DND-41 (cell line): ENCODE measurements at regions not wholly inside any gene's neighbourhood (a gene's known extent, or its start where the extent isn't known, plus 50 kb on each side); places are given as distances from the start of the nearest gene placed in this dataset.

Experiments used
- ATAC-seq: fragments of 200-7000 bp; cut with Tn5 transposase; 3 replicates; pipeline ENCODE4 v1.9.1; 2021; ENCODE audit warnings: low read depth; ENCODE audit not compliant: insufficient read depth
- DNase-seq: peaks from one replicate; pipeline ENCODE4 v3.0.0-alpha.2; 2020
- H2AFZ ChIP-seq: 2 replicates; pipeline ENCODE4 v1.6.0; 2012; ENCODE audit warnings: low read depth, low read length
- H3K27ac ChIP-seq: 2 replicates; pipeline ENCODE4 v1.5.1; 2012; ENCODE audit warnings: low read length, inconsistent platforms
- H3K27me3 ChIP-seq: fragments of 200-600 bp; sonication (generic); 2 replicates; pipeline ENCODE4 v1.6.0; 2012; ENCODE audit warnings: low read length, mild to moderate bottlenecking, inconsistent platforms; ENCODE audit not compliant: insufficient read depth, poor library complexity
- H3K36me3 ChIP-seq: 2 replicates; pipeline ENCODE4 v1.5.1; 2012; ENCODE audit warnings: low read length, inconsistent platforms; ENCODE audit not compliant: insufficient read depth
- H3K4me1 ChIP-seq: 2 replicates; pipeline ENCODE4 v1.5.1; 2012; ENCODE audit warnings: mild to moderate bottlenecking, low read length; ENCODE audit not compliant: insufficient read depth
- H3K4me2 ChIP-seq: 2 replicates; pipeline ENCODE4 v1.6.0; 2012; ENCODE audit warnings: mild to moderate bottlenecking, moderate library complexity, low read length, inconsistent platforms; ENCODE audit not compliant: insufficient read depth
- H3K4me3 ChIP-seq, 2 experiments: fragments of 200-600 bp in 1 of 2; shearing (Covaris generic) in 1 of 2; 2 replicates each; pipeline ENCODE4 v1.5.1; 2012 to 2016; ENCODE audit warnings: inconsistent platforms in 2 of 2, low read length in 2 of 2, mild to moderate bottlenecking in 2 of 2, low read depth in 1 of 2, moderate library complexity in 1 of 2
- H3K79me2 ChIP-seq: 2 replicates; pipeline ENCODE4 v1.6.0; 2012; ENCODE audit warnings: low read length, inconsistent platforms; ENCODE audit not compliant: insufficient read depth
- H3K9ac ChIP-seq: 2 replicates; pipeline ENCODE4 v1.6.0; 2012; ENCODE audit warnings: low read depth, mild to moderate bottlenecking, inconsistent platforms, low read length, moderate library complexity
- H3K9me3 ChIP-seq: 2 replicates; pipeline ENCODE4 v1.5.1; 2012; ENCODE audit warnings: low read length, moderate library complexity, mild to moderate bottlenecking, inconsistent platforms; ENCODE audit not compliant: insufficient read depth, severe bottlenecking
- H4K20me1 ChIP-seq: 2 replicates; pipeline ENCODE4 v1.6.0; 2012; ENCODE audit warnings: low read length; ENCODE audit not compliant: insufficient read depth
- EZH2 ChIP-seq: IDR thresholded peaks from 3 replicates; pipeline ENCODE4 v1.6.1; 2012; ENCODE audit warnings: borderline replicate concordance, low read depth, mild to moderate bottlenecking, moderate library complexity, low read length, inconsistent platforms; ENCODE audit not compliant: severe bottlenecking
- TF ChIP-seq, protein P1 (sequence below): IDR thresholded peaks from 2 replicates; pipeline ENCODE4 v1.5.1; 2012; ENCODE audit warnings: borderline replicate concordance, low read length, moderate library complexity, mild to moderate bottlenecking; ENCODE audit not compliant: poor library complexity, severe bottlenecking; ENCODE audit errors: extremely low read depth

DNA sequence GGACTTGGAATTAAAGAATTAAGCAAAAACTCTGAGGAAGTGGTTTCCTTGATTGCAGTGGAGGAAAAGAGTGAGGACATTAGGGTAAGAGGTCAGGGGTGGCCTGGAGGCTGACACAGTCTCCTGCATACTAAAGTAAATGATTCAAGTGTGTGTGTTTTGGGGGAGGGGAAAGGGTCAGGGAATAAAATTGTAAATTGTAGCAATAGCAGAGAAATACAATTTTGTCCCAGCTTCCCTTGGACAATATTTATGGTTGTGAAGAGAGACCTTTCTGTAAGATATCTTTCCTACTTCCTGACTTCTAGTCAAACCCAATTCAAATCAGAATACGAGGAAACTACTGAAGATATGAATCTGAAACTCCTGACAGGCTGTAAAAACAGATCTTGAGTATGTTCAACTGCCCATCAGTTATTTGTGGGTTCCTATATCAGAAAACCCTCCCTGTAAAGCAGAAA is 143.4 kb upstream of the HMGN3 start:
- no peaks in the 10 kb centered on the region for H3K79me2 ChIP-seq
- no peaks in the 10 kb centered on the region for H4K20me1 ChIP-seq
- peaks cover 2% of the 10 kb centered on the region; the same call in 1 of the 2 replicates for H3K4me1 ChIP-seq
- DNase-seq (no peak), ATAC-seq (no peak)
- no peaks in the 10 kb centered on the region for H3K36me3 ChIP-seq
- TF ChIP-seq, protein P1, sequence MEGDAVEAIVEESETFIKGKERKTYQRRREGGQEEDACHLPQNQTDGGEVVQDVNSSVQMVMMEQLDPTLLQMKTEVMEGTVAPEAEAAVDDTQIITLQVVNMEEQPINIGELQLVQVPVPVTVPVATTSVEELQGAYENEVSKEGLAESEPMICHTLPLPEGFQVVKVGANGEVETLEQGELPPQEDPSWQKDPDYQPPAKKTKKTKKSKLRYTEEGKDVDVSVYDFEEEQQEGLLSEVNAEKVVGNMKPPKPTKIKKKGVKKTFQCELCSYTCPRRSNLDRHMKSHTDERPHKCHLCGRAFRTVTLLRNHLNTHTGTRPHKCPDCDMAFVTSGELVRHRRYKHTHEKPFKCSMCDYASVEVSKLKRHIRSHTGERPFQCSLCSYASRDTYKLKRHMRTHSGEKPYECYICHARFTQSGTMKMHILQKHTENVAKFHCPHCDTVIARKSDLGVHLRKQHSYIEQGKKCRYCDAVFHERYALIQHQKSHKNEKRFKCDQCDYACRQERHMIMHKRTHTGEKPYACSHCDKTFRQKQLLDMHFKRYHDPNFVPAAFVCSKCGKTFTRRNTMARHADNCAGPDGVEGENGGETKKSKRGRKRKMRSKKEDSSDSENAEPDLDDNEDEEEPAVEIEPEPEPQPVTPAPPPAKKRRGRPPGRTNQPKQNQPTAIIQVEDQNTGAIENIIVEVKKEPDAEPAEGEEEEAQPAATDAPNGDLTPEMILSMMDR: no peak
- TF ChIP-seq EZH2: no peak
- no peak overlapping the region for H3K4me3 ChIP-seq
- no peak overlapping the region for H2AFZ ChIP-seq
- no peak overlapping the region for H3K27ac ChIP-seq
- no peak overlapping the region for H3K4me2 ChIP-seq
- H3K9ac ChIP-seq: no peak overlapping the region
- no peaks in the 10 kb centered on the region for H3K9me3 ChIP-seq
- no peaks in the 10 kb centered on the region for H3K27me3 ChIP-seq

- no peak overlapping the region for H3K4me3 ChIP-seq
- H3K27me3 ChIP-seq: no peaks in the 10 kb centered on the region
- H4K20me1 ChIP-seq: no peaks in the 10 kb centered on the region
- DNase-seq (no peak), ATAC-seq (no peak)
- H3K79me2 ChIP-seq: no peaks in the 10 kb centered on the region
- no peaks in the 10 kb centered on the region for H3K36me3 ChIP-seq
- peaks cover 2% of the 10 kb centered on the region; the same call in 1 of the 2 replicates for H3K4me1 ChIP-seq
- H3K9me3 ChIP-seq: no peaks in the 10 kb centered on the region
- H3K9ac ChIP-seq: no peak overlapping the region
- no peak overlapping the region for H2AFZ ChIP-seq
- no peak for TF ChIP-seq EZH2
- TF ChIP-seq, protein P1: no peak
- H3K27ac ChIP-seq: no peak overlapping the region
- no peak overlapping the region for H3K4me2 ChIP-seq
Measured at GRCh38 chr6:79377047-79377446, 142.6 kb upstream of the HMGN3 start.

DNA sequence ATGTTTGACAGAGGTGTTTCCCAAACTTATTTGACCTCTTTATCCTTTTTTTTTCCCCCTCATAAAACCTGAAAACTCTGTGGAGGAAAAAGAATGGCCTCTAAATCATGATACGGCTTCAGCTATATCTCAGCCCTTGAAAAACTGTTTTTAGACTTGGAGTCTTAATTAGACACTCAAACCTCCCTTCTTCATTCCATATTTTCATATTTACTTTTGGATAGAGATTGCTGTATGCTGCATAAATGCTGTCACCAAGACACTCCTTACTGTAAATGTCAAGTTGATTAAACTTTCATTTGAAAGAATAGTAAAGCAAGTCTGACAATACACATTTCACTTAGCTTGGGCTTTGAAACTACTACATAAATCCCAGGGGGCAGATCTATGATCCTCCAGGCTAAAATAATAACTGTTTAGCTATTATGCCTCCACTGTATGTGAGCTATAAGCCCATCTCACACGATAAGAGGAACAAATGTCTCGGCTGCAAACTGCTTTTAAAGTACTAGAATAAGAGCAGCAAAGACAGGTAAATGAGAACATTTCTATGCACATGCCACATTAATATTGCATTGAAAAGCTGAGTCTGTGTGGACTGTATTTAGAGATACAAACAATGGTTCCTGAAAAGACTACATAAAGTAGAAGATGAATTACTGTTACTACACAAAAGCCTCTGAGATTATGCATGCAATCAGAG is 141.3 kb upstream of the HMGN3 start:
- Histone ChIP-seq H3K4me3 (no peak overlapping the region), H3K27me3 (no peaks in the 10 kb centered on the region), H3K79me2 (no peaks in the 10 kb centered on the region), H3K27ac (no peak overlapping the region), H3K36me3 (no peaks in the 10 kb centered on the region), H4K20me1 (no peaks in the 10 kb centered on the region), H3K9me3 (no peaks in the 10 kb centered on the region), H3K4me1 (peaks cover 2% of the 10 kb centered on the region; the same call in 1 of the 2 replicates), H3K4me2 (no peak overlapping the region), H3K9ac (no peak overlapping the region), H2AFZ (no peak overlapping the region)
- TF ChIP-seq, protein P1: no peak
- TF ChIP-seq EZH2: no peak
- DNase-seq (no peak), ATAC-seq (no peak)
